ENCODE measurements at regions not wholly inside any gene's neighbourhood (a gene's known extent, or its start where the extent isn't known, plus 50 kb on each side); places are given as distances from the start of the nearest gene placed in this dataset.

DNA sequence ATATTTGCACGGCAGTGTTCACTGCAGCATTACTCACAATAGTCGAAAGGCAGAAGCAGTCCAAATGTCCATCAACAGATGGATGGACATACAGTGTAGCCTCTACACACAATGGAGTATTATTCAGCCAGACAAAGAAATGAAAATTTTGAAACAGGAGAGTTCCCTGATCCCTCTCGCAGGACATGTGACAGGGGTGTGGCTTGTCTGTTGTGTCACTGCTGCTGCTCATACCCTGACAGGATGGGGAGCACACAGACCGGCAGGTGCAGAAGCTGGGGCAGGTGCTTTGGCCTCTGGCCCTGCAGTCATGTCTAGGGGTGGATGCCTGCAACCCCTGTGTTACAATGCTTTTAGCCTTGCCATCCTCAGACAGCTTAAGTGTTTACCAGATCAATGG lies 204.3 kb downstream of the EFNB2 start:
- TF ChIP-seq, protein P1, sequence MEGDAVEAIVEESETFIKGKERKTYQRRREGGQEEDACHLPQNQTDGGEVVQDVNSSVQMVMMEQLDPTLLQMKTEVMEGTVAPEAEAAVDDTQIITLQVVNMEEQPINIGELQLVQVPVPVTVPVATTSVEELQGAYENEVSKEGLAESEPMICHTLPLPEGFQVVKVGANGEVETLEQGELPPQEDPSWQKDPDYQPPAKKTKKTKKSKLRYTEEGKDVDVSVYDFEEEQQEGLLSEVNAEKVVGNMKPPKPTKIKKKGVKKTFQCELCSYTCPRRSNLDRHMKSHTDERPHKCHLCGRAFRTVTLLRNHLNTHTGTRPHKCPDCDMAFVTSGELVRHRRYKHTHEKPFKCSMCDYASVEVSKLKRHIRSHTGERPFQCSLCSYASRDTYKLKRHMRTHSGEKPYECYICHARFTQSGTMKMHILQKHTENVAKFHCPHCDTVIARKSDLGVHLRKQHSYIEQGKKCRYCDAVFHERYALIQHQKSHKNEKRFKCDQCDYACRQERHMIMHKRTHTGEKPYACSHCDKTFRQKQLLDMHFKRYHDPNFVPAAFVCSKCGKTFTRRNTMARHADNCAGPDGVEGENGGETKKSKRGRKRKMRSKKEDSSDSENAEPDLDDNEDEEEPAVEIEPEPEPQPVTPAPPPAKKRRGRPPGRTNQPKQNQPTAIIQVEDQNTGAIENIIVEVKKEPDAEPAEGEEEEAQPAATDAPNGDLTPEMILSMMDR (IDR thresholded peaks at IDR 0.05), result no peak
- TF ChIP-seq POLR2A (IDR thresholded peaks at IDR 0.05), result no peak

All from right lobe of liver (tissue), 4 donors.